PC-9 (cell line): ENCODE measurements at regions not wholly inside any gene's neighbourhood (a gene's known extent, or its start where the extent isn't known, plus 50 kb on each side); places are given as distances from the start of the nearest gene placed in this dataset.

Experiments
- CTCF ChIP-seq: fragments of 200-600 bp; sonication (generic); conservative IDR thresholded peaks from 2 replicates; pipeline ENCODE4 v1.6.1; 2017; ENCODE audit warnings: mixed run types, antibody characterized with exemption, mild to moderate bottlenecking, moderate library complexity
- EZH2 ChIP-seq: fragments of 200-600 bp; sonication (generic); IDR thresholded peaks from 2 replicates; pipeline ENCODE4 v1.8.0; 2017; ENCODE audit warnings: antibody characterized with exemption, low read depth

- TF ChIP-seq CTCF (no peak), EZH2 (no peak)
These were observed 160.9 kb downstream of the PTPRU start for GRCh38 chr1:29397256-29397590.
